Karpas-422 (cell line): ENCODE measurements at regions not wholly inside any gene's neighbourhood (a gene's known extent, or its start where the extent isn't known, plus 50 kb on each side); places are given as distances from the start of the nearest gene placed in this dataset.

Experiments
- DNase-seq: peaks from one replicate; pipeline ENCODE4 v3.0.0-alpha.2; 2015
- H2AFZ ChIP-seq: fragments of 200-600 bp; sonication (generic); 2 replicates; pipeline ENCODE4 v1.6.1; 2014; ENCODE audit warnings: antibody characterized with exemption, low read length, mixed read lengths
- H3K27ac ChIP-seq: fragments of 200-600 bp; sonication (generic); 2 replicates; pipeline ENCODE4 v1.5.1; 2014; ENCODE audit warnings: mild to moderate bottlenecking, low read length, moderate library complexity
- H3K27me3 ChIP-seq: fragments of 200-600 bp; sonication (generic); 2 replicates; pipeline ENCODE4 v1.6.1; 2014; ENCODE audit warnings: low read length, mixed read lengths
- H3K36me3 ChIP-seq: fragments of 200-600 bp; sonication (generic); 2 replicates; pipeline ENCODE4 v1.6.1; 2014; ENCODE audit warnings: low read length, mixed read lengths; ENCODE audit not compliant: insufficient read depth
- H3K4me1 ChIP-seq: fragments of 200-600 bp; sonication (generic); 2 replicates; pipeline ENCODE4 v1.6.1; 2014; ENCODE audit warnings: mild to moderate bottlenecking, low read length, mixed read lengths
- H3K4me2 ChIP-seq: fragments of 200-600 bp; sonication (generic); 2 replicates; pipeline ENCODE4 v1.6.1; 2014; ENCODE audit warnings: low read length, low read depth, mild to moderate bottlenecking; ENCODE audit not compliant: poor library complexity, severe bottlenecking
- H3K4me3 ChIP-seq: fragments of 200-600 bp; sonication (generic); 2 replicates; pipeline ENCODE4 v1.5.1; 2014; ENCODE audit warnings: mild to moderate bottlenecking, antibody characterized with exemption, low read length, mixed read lengths
- H3K79me2 ChIP-seq: fragments of 200-600 bp; sonication (generic); 2 replicates; pipeline ENCODE4 v1.6.1; 2014; ENCODE audit warnings: mild to moderate bottlenecking, low read length, mixed read lengths
- H3K9ac ChIP-seq: fragments of 200-600 bp; sonication (generic); 2 replicates; pipeline ENCODE4 v1.6.0; 2014; ENCODE audit warnings: low read length
- H3K9me2 ChIP-seq: fragments of 200-600 bp; sonication (generic), shearing (Covaris generic); replicated peaks from 2 replicates; pipeline ENCODE4 v1.6.0; 2014; ENCODE audit warnings: mild to moderate bottlenecking, low read length, moderate library complexity; ENCODE audit not compliant: insufficient read depth
- H3K9me3 ChIP-seq: fragments of 300-700, 200-600 bp; sonication (generic); 2 replicates; pipeline ENCODE4 v1.6.1; 2014; ENCODE audit warnings: low read length, mixed read lengths
- H4K20me1 ChIP-seq: fragments of 200-600 bp; sonication (generic); 2 replicates; pipeline ENCODE4 v1.6.1; 2014; ENCODE audit warnings: mild to moderate bottlenecking, antibody characterized with exemption, low read length, low read depth; ENCODE audit not compliant: insufficient read depth

GRCh38 chr10:130959752-130960195, 351.7 kb downstream of the TCERG1L start:
- Histone ChIP-seq H3K4me2 (no peak overlapping the region), H3K4me1 (peaks cover 7% of the 10 kb centered on the region), H2AFZ (no peak overlapping the region), H3K9me2 (no peaks in the 10 kb centered on the region), H3K9me3 (no peaks in the 10 kb centered on the region), H3K27ac (no peak overlapping the region), H4K20me1 (no peaks in the 10 kb centered on the region), H3K36me3 (no peaks in the 10 kb centered on the region), H3K4me3 (no peak overlapping the region), H3K27me3 (no peaks in the 10 kb centered on the region), H3K79me2 (no peaks in the 10 kb centered on the region), H3K9ac (no peak overlapping the region)
- no peak for DNase-seq

GRCh38 chr10:130960531-130960930, 351.0 kb downstream of the TCERG1L start:
- Histone ChIP-seq H3K9me3 (no peaks in the 10 kb centered on the region), H3K4me2 (no peak overlapping the region), H3K9me2 (no peaks in the 10 kb centered on the region), H3K36me3 (no peaks in the 10 kb centered on the region), H3K27me3 (no peaks in the 10 kb centered on the region), H3K9ac (no peak overlapping the region), H3K4me3 (no peak overlapping the region), H2AFZ (no peak overlapping the region), H3K27ac (no peak overlapping the region), H3K4me1 (peaks cover 7% of the 10 kb centered on the region), H3K79me2 (no peaks in the 10 kb centered on the region), H4K20me1 (no peaks in the 10 kb centered on the region)
- peak; percentile 50 for DNase-seq

GRCh38 chr10:130961506-130962239, 349.8 kb downstream of the TCERG1L start:
- Histone ChIP-seq H2AFZ (no peak overlapping the region), H3K36me3 (no peaks in the 10 kb centered on the region), H3K9ac (no peak overlapping the region), H3K4me2 (no peak overlapping the region), H3K27me3 (no peaks in the 10 kb centered on the region), H3K9me3 (no peaks in the 10 kb centered on the region), H4K20me1 (no peaks in the 10 kb centered on the region), H3K4me1 (peaks cover 12% of the 10 kb centered on the region), H3K9me2 (no peaks in the 10 kb centered on the region), H3K4me3 (no peak overlapping the region), H3K27ac (no peak overlapping the region), H3K79me2 (no peaks in the 10 kb centered on the region)
- DNase-seq, result no peak

GRCh38 chr10:130962240-130963051, 349.1 kb downstream of the TCERG1L start:
- no peak for DNase-seq
- no peak overlapping the region for H2AFZ ChIP-seq

GRCh38 chr10:130963052-130963393, 348.5 kb downstream of the TCERG1L start:
- H2AFZ ChIP-seq, result no peak overlapping the region
- H3K9me3 ChIP-seq, result no peaks in the 10 kb centered on the region
- no peak overlapping the region for H3K4me3 ChIP-seq
- no peak overlapping the region for H3K9ac ChIP-seq
- H3K9me2 ChIP-seq, result no peaks in the 10 kb centered on the region
- no peak for DNase-seq
- no peak overlapping the region for H3K27ac ChIP-seq
- no peaks in the 10 kb centered on the region for H3K36me3 ChIP-seq
- no peak overlapping the region for H3K4me2 ChIP-seq
- no peaks in the 10 kb centered on the region for H4K20me1 ChIP-seq
- H3K27me3 ChIP-seq, result no peaks in the 10 kb centered on the region
- H3K4me1 ChIP-seq, result peaks cover 18% of the 10 kb centered on the region
- no peaks in the 10 kb centered on the region for H3K79me2 ChIP-seq

More at GRCh38 chr10:130962240-130963051, 349.1 kb downstream of the TCERG1L start:
- Histone ChIP-seq H3K4me1 (peaks cover 13% of the 10 kb centered on the region), H3K9me3 (no peaks in the 10 kb centered on the region), H3K27ac (no peak overlapping the region), H3K4me3 (no peak overlapping the region), H3K9ac (no peak overlapping the region), H3K79me2 (no peaks in the 10 kb centered on the region), H4K20me1 (no peaks in the 10 kb centered on the region), H3K36me3 (no peaks in the 10 kb centered on the region), H3K27me3 (no peaks in the 10 kb centered on the region), H3K9me2 (no peaks in the 10 kb centered on the region), H3K4me2 (no peak overlapping the region)

- H3K79me2 ChIP-seq, result no peaks in the 10 kb centered on the region
- H3K36me3 ChIP-seq, result no peaks in the 10 kb centered on the region
- H3K4me3 ChIP-seq, result no peak overlapping the region
- H3K27ac ChIP-seq, result no peak overlapping the region
- DNase-seq, result no peak
- H4K20me1 ChIP-seq, result 0 out of 2 replicates have a peak, but pooled peaks cover 4% of the 10 kb centered on the region
- 0 out of 2 replicates have a peak, but pooled peaks cover 4% of the 10 kb centered on the region for H3K27me3 ChIP-seq
- H3K9me2 ChIP-seq, result no peaks in the 10 kb centered on the region
- peaks cover 21% of the 10 kb centered on the region for H3K4me1 ChIP-seq
- H2AFZ ChIP-seq, result no peak overlapping the region
- H3K4me2 ChIP-seq, result no peak overlapping the region
- no peaks in the 10 kb centered on the region for H3K9me3 ChIP-seq
- no peak overlapping the region for H3K9ac ChIP-seq
Observed at GRCh38 chr10:130963786-130964522, 347.6 kb downstream of the TCERG1L start.

- H3K4me2 ChIP-seq, result no peak overlapping the region
- H3K79me2 ChIP-seq, result no peaks in the 10 kb centered on the region
- no peak overlapping the region for H3K27ac ChIP-seq
- no peak overlapping the region for H3K4me3 ChIP-seq
- no peaks in the 10 kb centered on the region for H3K9me3 ChIP-seq
- no peak for DNase-seq
- H4K20me1 ChIP-seq, result 0 out of 2 replicates have a peak, but pooled peaks cover 6% of the 10 kb centered on the region
- H3K9me2 ChIP-seq, result no peaks in the 10 kb centered on the region
- peaks cover 21% of the 10 kb centered on the region for H3K4me1 ChIP-seq
- 0 out of 2 replicates have a peak, but pooled peaks cover 4% of the 10 kb centered on the region for H3K27me3 ChIP-seq
- no peak overlapping the region for H2AFZ ChIP-seq
- no peak overlapping the region for H3K9ac ChIP-seq
- H3K36me3 ChIP-seq, result no peaks in the 10 kb centered on the region
Observed at GRCh38 chr10:130964771-130965170, 346.8 kb downstream of the TCERG1L start.

- Histone ChIP-seq H3K9ac (no peak overlapping the region), H3K9me3 (no peaks in the 10 kb centered on the region), H3K27me3 (0 out of 2 replicates have a peak, but pooled peaks cover 4% of the 10 kb centered on the region), H3K4me3 (no peak overlapping the region), H3K27ac (no peak overlapping the region), H3K4me2 (no peak overlapping the region), H3K36me3 (no peaks in the 10 kb centered on the region), H3K79me2 (no peaks in the 10 kb centered on the region), H3K9me2 (no peaks in the 10 kb centered on the region), H2AFZ (no peak overlapping the region), H4K20me1 (0 out of 2 replicates have a peak, but pooled peaks cover 6% of the 10 kb centered on the region), H3K4me1 (peaks cover 15% of the 10 kb centered on the region)
- DNase-seq, result no peak
Observed at GRCh38 chr10:130967161-130967560, 344.4 kb downstream of the TCERG1L start.
